SW480 (cell line): ENCODE measurements at regions not wholly inside any gene's neighbourhood (a gene's known extent, or its start where the extent isn't known, plus 50 kb on each side); places are given as distances from the start of the nearest gene placed in this dataset.

Source experiments
- DNase-seq: peaks from one replicate; pipeline ENCODE4 v3.0.0-alpha.2; 2016; ENCODE audit warnings: low spot score

DNA sequence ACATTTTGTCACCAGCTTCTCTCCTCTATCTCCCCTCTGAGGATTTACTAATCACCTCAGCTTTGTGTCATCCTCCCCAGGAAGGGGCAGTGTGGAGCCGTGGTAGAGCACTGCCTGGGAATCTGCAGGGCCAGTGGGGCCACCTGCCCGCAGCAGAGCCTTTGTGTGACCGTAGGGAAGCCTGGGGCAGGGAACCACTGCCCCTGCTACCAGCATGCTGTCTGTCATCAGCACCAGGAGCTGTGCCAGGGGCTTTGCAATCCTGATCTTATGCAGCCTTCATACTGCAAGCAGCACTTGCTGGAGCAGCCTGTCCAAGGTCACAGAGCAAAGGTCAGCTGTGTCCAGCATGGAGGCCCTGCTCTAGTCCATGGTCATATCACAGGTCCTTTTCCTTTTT, 170.2 kb upstream of the IL12A start:
- DNase-seq = no peak

GRCh38 chr3:159818997-159819500, 169.6 kb upstream of the IL12A start:
- DNase-seq = no peak

DNA sequence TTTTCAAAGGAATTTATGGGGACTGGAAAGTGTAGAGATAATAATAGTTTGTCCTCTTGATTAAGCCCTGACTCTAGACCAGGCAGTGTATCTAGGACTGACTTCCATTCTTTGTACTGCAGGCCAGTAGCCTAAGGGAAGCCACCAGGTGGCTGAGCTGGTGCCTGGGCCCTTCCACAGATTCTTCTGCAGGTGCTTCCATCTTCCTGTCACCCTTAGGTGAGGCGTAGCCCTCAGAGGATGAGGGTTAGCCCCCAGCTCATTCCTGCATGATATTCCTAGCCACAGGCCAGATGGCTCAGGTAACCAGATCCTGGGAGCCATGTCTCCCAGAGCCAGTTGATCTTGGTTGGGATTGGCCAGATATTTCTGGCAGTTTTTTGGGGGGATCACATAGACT, 169.0 kb upstream of the IL12A start:
- no peak for DNase-seq

- DNase-seq = no peak
Observed at GRCh38 chr3:159821110-159821509, 167.5 kb upstream of the IL12A start.

- no peak for DNase-seq
Observed at GRCh38 chr3:159821736-159822135, 166.9 kb upstream of the IL12A start.

DNA sequence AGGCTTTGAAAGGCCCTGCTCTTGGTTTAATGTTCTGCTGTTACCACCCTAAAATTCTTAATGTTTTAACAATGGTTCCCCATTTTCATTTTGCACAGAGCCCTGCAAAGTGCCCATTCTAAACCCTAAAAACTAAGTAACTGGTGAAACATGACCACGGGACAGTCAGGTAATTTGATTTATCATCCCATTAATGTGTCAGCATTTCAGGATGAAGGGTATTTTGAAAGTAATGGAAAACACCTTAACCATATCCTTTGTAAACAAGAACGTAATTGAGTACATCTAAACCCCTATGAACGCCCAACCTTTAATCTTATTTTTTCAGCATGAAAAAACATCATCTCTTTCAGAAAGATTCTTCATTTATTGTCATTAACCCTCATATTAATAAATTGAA, 164.9 kb upstream of the IL12A start:
- no peak for DNase-seq

DNA sequence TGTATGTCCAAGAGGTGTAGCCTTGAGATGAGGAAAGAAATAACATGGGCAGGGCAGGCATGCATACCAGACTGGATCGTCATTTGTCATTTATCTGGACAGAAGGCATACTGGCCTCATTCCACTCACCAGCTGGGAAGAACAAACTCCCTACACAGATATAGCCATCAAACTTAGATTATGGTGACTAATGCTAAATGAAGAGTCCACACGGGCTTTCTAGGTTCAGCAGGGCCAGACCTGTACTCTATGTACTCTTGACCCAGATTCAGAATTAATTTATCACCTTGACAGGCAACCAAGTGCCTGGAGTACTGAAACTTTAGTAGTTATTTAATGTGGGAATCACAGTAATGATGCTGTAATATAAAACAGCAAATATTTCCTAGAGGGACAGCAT, 164.3 kb upstream of the IL12A start:
- DNase-seq = peak; percentile 69

DNA sequence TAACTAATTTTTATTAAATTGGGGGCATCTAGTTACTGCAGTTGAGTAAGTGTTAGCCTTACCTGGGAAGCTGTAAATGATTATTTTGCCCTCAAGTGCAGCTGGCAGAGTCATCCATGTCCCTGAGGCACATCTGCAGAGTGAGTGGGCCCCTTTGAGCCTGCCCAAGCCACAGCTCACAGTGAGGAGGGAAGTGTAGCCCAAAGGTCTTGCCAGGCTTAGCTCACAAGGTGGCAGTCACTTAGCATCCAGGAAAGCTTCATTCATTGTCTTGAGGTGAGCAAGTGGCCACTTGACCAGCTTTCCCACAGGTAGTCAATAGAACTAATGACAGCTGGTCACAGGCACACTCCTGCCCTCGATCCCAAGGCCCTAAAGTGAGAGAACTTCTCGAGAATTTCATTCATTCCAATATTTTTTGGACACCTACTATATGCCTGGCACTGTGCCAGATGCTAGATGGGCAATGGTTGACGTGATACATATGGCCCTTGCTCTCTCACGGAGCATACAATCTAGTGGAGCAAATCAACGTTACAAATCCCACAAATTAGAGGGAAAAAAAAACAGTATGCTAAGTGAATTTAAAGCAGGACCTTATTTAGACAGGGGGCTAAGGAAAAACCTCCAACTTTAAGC, 163.3 kb upstream of the IL12A start:
- DNase-seq = no peak

- DNase-seq = peak; percentile 60
Observed at GRCh38 chr3:159828542-159828943, 160.1 kb upstream of the IL12A start.

DNA sequence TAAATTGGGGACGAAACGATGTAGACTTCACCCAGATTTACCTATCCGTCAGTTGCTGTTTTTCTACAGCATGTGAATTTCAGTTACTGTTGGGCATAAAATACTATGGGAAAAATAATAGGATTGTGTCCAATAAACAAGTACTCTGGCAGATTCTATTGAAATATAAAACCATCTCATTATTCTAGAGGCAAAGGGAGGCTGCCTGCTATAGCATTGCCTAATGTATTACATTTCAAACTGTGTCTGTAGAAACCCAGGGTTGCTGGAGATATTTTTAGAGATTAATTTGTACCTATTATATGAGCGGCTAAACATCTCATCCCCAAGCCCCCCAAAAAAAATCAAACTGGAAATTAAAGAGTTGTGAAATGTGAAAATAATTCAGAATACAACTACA, 159.6 kb upstream of the IL12A start:
- DNase-seq = no peak

- peak; percentile 81 for DNase-seq
Observed at GRCh38 chr3:159829539-159830227, 159.0 kb upstream of the IL12A start.

GRCh38 chr3:159830523-159831154, 158.0 kb upstream of the IL12A start:
- DNase-seq = no peak

DNA sequence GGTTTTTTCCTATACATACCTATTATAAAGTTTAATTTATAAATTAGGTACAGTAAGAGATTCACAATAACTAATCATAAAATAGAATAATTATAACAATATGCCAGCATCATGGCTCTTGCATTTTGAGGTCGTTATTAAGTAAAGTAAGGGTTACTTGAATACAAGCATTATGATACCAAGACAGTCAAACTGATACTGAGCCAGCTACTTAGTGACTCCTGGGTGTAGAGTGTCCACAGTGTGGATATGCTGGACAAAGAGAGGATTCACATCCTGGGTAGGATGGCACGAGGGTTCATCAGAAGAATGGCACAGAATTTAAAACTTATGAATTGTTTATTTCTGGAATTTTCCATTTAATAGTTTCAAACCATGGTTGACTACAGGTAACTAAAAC, 157.2 kb upstream of the IL12A start:
- no peak for DNase-seq

GRCh38 chr3:159832024-159832423, 156.6 kb upstream of the IL12A start:
- no peak for DNase-seq

GRCh38 chr3:159835126-159835525, 153.5 kb upstream of the IL12A start:
- DNase-seq = no peak

- DNase-seq = no peak
Observed at GRCh38 chr3:159837725-159838124, 150.9 kb upstream of the IL12A start.

DNA sequence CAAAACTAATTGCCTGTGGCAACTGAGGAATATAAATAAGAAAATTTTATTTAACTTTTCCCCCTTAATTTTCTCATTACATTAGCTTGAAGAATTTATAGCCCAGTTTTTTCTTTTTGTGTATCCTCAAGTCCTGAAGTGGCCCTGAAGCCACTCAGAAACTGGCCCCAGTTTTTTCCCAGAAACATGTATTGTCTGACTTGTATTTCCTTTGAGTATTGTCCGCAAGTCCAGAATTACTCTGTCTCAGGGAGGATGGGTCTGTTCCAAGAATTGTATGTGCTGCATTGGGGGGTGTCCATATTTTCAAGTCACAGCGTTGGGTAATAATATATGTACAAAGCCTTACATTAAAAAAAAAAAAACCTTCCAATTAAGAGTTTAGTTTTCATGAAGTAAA, 149.7 kb upstream of the IL12A start:
- no peak for DNase-seq

GRCh38 chr3:159839561-159840379, 148.9 kb upstream of the IL12A start, which contains the start of gene SCHIP1:
TSS of gene SCHIP1 (plus strand) at chr3:159839861.
- DNase-seq = no peak

DNA sequence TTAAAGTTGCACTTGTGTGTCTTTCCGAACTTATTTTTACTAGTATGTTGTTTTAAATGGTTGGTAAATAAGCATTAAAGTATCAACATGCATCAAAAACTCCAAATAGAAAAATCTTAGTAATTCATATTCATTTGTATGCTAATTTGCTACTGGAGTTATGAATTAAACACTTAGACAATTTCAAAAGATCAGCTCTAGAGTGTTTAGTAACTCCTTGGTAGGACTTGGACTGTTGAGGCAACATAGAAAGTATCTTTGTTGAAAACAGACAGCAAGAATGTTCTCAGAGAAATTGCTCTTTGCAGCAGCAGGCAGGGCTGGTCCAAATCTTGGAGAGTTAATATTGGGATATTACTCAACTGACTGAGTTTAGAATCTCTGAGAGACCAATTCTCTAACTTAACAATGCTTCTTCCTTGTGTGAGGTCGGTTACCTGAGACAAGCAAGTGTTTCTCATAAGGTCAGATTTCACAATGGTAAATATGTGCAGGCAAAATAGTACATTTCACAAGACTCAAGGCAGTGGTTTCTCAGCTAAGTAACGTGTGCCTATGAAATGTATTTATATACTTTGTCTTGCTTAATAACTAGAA, 147.8 kb upstream of the IL12A start:
- no peak for DNase-seq

GRCh38 chr3:159841766-159842165, 146.9 kb upstream of the IL12A start:
- DNase-seq = no peak

DNA sequence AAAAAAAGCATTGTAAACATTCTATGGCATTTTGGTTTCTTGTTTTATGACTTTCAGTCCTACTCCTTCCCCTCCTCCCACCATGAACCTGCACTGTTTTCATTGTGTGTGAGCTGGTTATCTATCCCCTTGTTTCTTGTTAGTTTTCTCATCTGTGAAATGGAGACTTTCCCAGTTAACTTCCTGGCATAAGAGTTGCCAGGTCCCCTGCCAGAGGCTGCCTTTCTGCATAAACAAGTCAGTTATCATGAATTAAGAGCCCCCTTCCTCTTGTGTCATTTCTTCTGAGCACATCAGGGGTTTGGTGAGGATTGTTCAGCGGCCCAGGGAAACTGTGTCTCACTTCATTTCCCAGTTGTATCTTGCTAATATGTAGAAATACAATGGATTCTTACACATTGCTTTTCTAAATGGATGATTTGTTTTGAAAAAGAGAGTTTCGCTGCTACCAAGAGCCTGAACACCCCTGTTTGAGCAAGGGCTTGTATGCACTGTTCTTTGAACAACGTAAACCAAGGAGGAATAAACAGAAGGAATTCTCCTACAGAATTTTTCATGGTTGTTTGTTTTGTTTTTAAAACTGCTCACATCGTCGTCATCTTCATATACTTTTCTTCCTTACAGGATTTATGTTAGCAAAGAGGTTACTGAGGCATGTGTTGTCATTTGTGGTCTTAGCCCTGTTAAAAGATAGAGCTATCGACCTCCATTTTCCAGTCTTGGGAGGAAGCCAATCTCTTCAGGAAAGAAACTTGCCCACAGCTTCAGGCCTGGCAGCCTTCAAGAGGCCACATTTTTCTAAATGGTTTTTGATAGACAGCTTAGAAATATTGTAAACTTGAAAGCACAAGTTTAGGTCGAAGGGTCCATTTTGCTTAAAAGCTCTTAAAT, 144.6 kb upstream of the IL12A start:
- DNase-seq = no peak
